Tongue (tissue), 1 donor: ENCODE measurements at regions not wholly inside any gene's neighbourhood (a gene's known extent, or its start where the extent isn't known, plus 50 kb on each side); places are given as distances from the start of the nearest gene placed in this dataset.
"Not testable (repeated sequence)": the region's sequence is repeated elsewhere in the genome, so short reads cannot be mapped to it uniquely, and the experiment has no call there.

Source experiments
- DNase-seq: peaks from one replicate; pipeline ENCODE4 v3.0.0-alpha.2; 2015

GRCh38 chr3:147333098-147333497 lies 73.2 kb downstream of the ZIC4 start:
- DNase-seq, result no peak

DNA sequence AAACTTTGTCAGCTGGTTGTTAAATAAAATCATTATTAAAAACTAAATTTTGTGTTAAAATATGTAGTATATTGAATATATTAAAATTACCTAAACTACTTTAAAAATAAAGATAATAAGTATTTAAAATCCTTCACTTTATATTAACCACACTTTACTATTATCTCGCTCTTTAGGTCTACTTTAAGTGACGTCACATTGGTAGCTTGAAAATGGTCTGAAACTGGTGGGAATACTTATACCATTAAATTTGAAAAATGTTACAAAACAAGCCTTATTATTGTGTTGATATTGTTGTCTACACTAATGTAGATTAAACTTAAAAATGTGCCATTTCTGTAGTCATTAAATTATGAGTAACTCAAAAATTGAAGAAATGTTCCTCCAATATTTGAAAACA lies 77.6 kb downstream of the ZIC4 start:
- no peak for DNase-seq

GRCh38 chr3:147324356-147324755 lies 82.0 kb downstream of the ZIC4 start:
- DNase-seq, result no peak

DNA sequence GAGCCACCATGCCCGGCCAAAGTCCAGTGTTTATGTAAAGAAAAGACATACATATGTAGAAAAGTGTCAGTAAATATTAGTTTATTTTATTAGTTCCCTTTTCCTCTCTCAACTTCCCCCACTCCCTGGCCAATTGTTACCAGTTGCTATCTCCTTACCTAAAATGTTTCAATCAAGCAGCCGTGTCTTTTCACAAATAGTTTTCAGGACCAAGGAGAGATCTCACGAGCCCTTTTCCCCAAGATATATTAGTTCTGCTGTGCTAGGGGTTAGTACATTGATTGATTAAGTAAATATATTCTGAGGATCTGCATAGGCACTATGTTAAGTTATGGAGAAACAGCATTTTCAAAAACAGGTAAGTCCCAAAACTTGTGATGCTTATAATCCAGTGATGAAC lies 87.4 kb downstream of the ZIC4 start:
- peak; percentile 13 for DNase-seq

- DNase-seq, result not testable (repeated sequence)
Measured at GRCh38 chr3:147317080-147317479, 89.3 kb downstream of the ZIC4 start.

GRCh38 chr3:147313513-147313912 lies 92.8 kb downstream of the ZIC4 start:
- DNase-seq, result no peak

DNA sequence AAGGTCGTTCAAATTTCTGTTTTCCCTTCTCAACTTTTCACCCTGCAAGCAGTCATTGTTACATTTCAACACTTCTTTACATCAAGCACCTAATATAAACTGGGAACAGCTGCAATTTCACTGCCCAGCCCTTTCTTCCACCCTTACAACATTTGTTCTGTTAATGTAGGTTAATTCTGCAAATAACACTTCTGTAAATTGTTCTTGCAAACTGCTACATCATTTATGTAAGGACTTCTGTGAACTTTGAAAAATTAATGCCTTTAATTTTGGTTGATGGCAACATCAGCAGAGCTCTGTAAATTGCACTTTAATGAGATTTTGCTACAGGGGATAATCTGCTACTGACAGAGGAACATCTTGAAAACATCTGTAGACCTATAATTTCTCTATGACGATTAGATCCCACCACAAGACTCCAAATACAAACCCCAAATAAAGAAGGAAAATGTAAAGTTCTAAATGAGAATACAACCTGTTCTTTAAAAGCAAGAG lies 93.5 kb downstream of the ZIC4 start:
- DNase-seq, result peak; percentile 8

GRCh38 chr3:147311716-147312115 lies 94.6 kb downstream of the ZIC4 start:
- DNase-seq, result peak; percentile 13

DNA sequence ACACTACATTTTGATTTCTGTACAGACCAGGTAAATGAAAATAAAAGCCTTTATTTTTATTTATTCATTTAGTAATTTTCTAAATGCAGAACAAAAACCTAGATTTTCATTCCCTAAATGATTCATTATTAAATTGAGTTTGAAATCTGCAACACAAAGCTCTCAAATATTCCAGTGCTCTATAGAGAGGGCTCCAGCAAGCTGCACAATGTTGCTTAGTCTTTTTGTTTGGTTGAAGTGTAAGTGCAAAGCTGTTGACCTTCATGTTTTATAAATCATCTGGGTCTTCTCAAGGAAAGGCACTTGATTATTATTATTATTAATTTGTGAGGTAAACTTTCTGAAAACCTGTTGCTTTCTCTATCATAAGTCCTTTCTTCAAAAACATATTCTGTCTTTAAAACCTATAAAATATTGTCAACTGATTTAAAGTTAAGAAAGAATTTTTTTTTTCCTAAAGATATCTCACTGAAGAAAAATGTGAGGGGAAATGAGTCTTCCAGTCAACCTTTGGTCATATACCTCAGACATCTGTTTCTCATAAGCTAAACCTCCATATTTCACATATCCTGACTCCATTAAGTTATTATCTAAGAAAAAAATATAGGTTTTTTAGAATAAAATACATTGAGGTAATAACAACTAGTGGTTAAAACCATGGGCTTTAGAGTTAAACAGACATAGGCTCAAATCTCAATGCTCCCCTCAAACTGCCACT lies 100.7 kb downstream of the ZIC4 start:
- DNase-seq, result no peak

GRCh38 chr3:147304756-147305155 lies 101.6 kb downstream of the ZIC4 start:
- no peak for DNase-seq

GRCh38 chr3:147301781-147302180 lies 104.6 kb downstream of the ZIC4 start:
- DNase-seq, result no peak

GRCh38 chr3:147299656-147300055 lies 106.7 kb downstream of the ZIC4 start:
- DNase-seq, result no peak

- DNase-seq, result peak; percentile 77
Measured at GRCh38 chr3:147298511-147298982, 107.8 kb downstream of the ZIC4 start.

GRCh38 chr3:147297761-147298350 lies 108.5 kb downstream of the ZIC4 start:
- peak; percentile 15 for DNase-seq

DNA sequence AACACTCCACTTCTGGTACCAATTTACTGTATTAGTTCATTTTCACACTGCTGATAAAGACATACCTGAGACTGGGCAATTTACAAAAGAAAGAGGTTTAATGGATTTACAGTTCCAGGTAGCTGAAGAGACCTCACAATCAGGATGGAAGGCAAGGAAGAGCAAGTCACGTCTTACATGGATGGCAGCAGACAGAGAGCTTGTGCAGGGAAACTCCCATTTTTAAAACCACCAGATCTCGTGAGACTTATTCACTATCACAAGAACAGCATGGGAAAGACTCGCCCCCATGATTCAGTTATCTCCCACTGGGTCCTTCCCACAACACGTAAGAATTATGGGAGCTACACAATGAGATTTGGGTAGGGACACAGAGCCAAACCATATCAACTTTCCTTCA lies 119.0 kb downstream of the ZIC4 start:
- not testable (repeated sequence) for DNase-seq

DNA sequence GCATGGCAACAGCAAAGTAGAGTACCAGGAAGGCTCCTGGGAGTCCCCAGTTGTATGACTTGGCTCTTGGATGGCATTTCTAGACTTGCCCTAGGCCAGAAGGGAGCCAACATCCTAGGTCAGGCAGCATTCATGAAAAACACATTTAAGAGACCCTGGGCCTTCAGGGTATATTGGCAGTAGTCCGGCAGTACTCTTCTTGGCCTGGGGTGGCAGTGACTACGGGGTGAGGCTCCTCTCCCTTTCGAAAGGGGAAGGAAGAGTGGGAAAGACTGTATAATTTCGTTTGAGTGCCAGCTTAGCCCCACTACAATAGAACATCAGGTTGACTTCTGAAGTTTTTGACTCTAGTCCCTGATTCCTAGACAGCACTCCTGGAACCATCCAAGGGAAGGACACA lies 136.4 kb downstream of the ZIC4 start:
- DNase-seq, result no peak

DNA sequence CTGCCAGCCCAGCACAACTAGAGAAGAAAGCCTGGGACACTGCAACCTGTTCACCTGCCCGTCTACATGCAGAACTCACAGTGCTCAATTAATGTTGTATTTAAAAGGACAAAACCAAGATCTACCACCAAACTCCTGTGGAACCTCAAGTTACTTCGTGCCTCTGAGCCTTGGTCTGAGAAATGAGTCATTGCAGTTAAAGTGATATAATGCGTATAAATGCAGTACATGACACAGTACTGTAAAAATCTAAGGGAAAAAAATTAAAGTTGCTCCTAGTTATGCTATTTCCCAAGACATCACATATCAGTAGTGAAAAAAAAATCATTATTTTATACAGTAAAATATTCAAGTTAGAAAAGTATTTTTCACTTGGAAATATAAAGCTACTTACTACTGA lies 138.9 kb downstream of the ZIC4 start:
- DNase-seq, result no peak

GRCh38 chr3:147257944-147258343 lies 148.4 kb downstream of the ZIC4 start:
- DNase-seq, result no peak

- DNase-seq, result no peak
Measured at GRCh38 chr3:147256739-147257138, 149.6 kb downstream of the ZIC4 start.

DNA sequence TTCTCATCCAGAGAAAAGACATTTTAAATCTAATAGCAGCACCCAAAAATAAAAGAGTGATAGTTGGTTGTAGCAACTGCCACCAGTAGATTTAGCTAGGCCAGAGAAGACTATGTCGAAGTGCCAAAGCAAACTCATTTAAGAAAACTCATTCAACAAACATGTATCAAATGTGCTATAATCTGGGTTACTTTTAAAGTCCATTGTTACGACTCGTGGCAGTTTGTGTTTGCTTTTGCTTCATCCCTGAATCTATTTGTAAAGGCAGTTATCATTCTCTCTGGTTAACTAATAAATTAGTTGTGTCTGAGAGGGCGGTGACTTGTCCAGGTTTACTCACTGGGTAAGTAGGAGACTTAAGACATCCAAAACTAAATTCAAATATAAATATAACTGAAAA lies 159.4 kb downstream of the ZIC4 start:
- DNase-seq, result no peak

- not testable (repeated sequence) for DNase-seq
Measured at GRCh38 chr3:147245638-147246037, 160.7 kb downstream of the ZIC4 start.

DNA sequence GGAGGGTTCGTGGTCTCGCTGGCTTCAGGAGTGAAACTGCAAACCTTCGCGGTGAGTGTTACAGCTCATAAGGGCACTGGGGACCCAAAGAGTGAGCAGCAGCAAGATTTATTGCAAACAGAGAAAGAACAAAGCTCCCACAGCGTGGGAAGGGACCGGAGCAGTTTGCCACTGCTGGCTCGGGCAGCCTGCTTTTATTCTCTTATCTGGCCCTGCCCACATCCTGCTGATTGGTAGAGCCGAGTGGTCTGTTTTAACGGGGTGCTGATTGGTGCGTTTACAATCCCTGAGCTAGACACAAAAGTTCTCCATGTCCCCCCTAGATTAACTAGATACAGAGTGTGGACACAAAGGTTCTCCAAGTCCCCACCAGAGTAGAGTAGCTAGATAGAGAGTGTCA lies 161.3 kb downstream of the ZIC4 start:
- DNase-seq, result not testable (repeated sequence)

- no peak for DNase-seq
Measured at GRCh38 chr3:147244397-147244796, 161.9 kb downstream of the ZIC4 start.

DNA sequence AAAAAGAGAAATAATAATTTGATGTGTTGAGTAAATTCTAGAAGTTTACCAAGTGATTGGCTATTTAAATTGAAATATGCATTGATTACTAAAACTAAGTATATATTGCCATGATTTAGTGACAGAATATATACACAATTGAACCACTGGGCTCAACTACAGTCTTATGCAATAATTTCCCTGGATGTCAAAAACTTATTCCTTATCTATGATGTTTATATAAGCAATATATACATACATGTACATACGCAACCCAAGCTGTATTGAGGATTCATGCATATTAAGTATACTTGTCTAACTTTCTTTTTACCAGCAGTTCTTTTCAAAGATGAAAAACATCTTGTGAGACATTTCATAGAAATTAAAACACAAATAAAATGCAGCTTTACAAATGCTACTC lies 165.8 kb downstream of the ZIC4 start:
- DNase-seq, result no peak
